ENCODE measurements at regions not wholly inside any gene's neighbourhood (a gene's known extent, or its start where the extent isn't known, plus 50 kb on each side); places are given as distances from the start of the nearest gene placed in this dataset.
A peak's percentile ranks its signal among the peaks of the same experiment; 100 is the strongest.

DNA sequence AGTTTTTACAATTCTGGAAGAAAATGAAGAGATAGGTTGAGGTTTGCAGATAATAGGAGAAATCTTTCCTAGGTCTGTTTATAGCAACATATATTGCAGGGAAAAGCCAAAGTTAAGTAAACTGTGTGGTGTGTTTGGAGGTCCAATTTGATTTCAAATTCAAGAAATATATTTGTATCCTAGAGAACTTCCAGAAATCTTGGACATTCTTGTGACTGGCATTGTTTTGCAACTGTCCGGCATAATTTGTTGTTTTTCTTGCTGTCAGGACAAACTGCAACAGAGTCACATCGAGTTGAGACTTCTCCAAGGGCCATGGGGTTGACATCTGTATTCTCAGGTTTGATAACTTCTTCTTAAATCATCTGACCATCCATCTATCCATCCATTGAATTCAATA, 170.9 kb upstream of the ZEB2 start:
- Histone ChIP-seq H3K27me3 (ENCODE audit: control insufficient read depth in 1 of 2, insufficient read depth in 2 of 2, low read length in 2 of 2) (no peaks in the 10 kb centered on the region), H3K27ac (ENCODE audit: low read depth in 1 of 2, low read length in 2 of 2) (no peak overlapping the region), H3K4me1 (ENCODE audit: insufficient read depth, low read length) (no peaks in the 10 kb centered on the region), H3K9me3 (ENCODE audit: control insufficient read depth in 1 of 2, insufficient read depth in 1 of 2, low read length in 2 of 2) (no peaks in the 10 kb centered on the region), H3K4me3 (ENCODE audit: low read length) (no peak overlapping the region), H3K36me3 (ENCODE audit: insufficient read depth, low read length) (no peaks in the 10 kb centered on the region)
- Mint-ChIP-seq H3K27me3 (peaks cover 4% of the 10 kb centered on the region), H3K4me3 (no peak overlapping the region), H3K27ac (no peak overlapping the region), H3K4me1 (ENCODE audit: low read depth) (no peaks in the 10 kb centered on the region), H3K36me3 (ENCODE audit: low read depth) (no peaks in the 10 kb centered on the region), H3K9me3 (no peaks in the 10 kb centered on the region)
- intact Hi-C loops (cut with DNase I, micrococcal nuclease) = no loop called here
- TF ChIP-seq CTCF (IDR thresholded peaks at IDR 0.05) = no peak
- ATAC-seq (ENCODE audit: poor library complexity) (no peak), DNase-seq (no peak)
- CTCF ChIA-PET = no interaction called here
- POLR2A ChIA-PET = no interaction called here

GRCh38 chr2:144686518-144687215, 166.7 kb upstream of the ZEB2 start:
- Mint-ChIP-seq H3K9me3 (no peaks in the 10 kb centered on the region), H3K27me3 (no peaks in the 10 kb centered on the region), H3K4me3 (no peak overlapping the region), H3K36me3 (ENCODE audit: low read depth) (no peaks in the 10 kb centered on the region), H3K27ac (no peak overlapping the region), H3K4me1 (ENCODE audit: low read depth) (no peaks in the 10 kb centered on the region)
- H3K4me1 ChIP-seq (ENCODE audit: insufficient read depth, low read length) = no peaks in the 10 kb centered on the region
- peak in 3 of 14 experiments; percentile 17 to 46 (median 34) for DNase-seq
- ChIA-PET CTCF (no interaction called here), POLR2A (no interaction called here)
- intact Hi-C loops (cut with DNase I, micrococcal nuclease) = no loop called here
- no peak for ATAC-seq (ENCODE audit: poor library complexity)
- peaks cover 0 to 4% of the 10 kb centered on the region in 2 experiments for H3K27me3 ChIP-seq (ENCODE audit: control insufficient read depth in 1 of 2, insufficient read depth in 2 of 2, low read length in 2 of 2)
- H3K36me3 ChIP-seq (ENCODE audit: insufficient read depth, low read length) = no peaks in the 10 kb centered on the region
- no peak overlapping the region for H3K4me3 ChIP-seq (ENCODE audit: low read length)
- no peak for TF ChIP-seq CTCF (IDR thresholded peaks at IDR 0.05)
- no peaks in the 10 kb centered on the region for H3K9me3 ChIP-seq (ENCODE audit: control insufficient read depth in 1 of 2, insufficient read depth in 1 of 2, low read length in 2 of 2)
- H3K27ac ChIP-seq (ENCODE audit: low read depth in 1 of 2, low read length in 2 of 2) = no peak overlapping the region

DNA sequence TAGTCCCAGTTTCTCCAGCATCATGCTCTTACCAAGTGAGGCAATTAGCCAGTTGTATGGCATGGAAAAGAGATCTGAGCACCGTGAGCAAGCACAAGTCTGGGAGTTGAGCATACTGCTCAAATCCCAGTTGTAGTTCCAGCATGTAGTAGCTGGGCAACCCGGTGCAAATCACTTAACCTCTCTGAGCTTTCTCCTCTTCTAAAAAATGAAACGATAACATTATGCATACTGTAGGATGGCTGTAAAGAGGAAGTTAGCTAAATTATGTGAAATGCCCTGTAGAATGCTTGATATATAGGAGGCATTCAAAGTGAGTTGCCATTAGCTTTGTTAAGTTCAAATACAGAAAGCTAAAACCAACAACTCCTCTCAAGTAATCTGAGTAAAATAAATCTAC, 164.0 kb upstream of the ZEB2 start:
- Mint-ChIP-seq H3K9me3 (no peaks in the 10 kb centered on the region), H3K27me3 (no peaks in the 10 kb centered on the region), H3K4me1 (ENCODE audit: low read depth) (no peaks in the 10 kb centered on the region), H3K36me3 (ENCODE audit: low read depth) (no peaks in the 10 kb centered on the region), H3K27ac (no peak overlapping the region), H3K4me3 (no peak overlapping the region)
- Histone ChIP-seq H3K27ac (ENCODE audit: low read depth in 1 of 2, low read length in 2 of 2) (no peak overlapping the region), H3K4me3 (ENCODE audit: low read length) (no peak overlapping the region), H3K9me3 (ENCODE audit: control insufficient read depth in 1 of 2, insufficient read depth in 1 of 2, low read length in 2 of 2) (no peaks in the 10 kb centered on the region), H3K27me3 (ENCODE audit: control insufficient read depth in 1 of 2, insufficient read depth in 2 of 2, low read length in 2 of 2) (peaks cover 0 to 4% of the 10 kb centered on the region in 2 experiments), H3K36me3 (ENCODE audit: insufficient read depth, low read length) (no peaks in the 10 kb centered on the region), H3K4me1 (ENCODE audit: insufficient read depth, low read length) (no peaks in the 10 kb centered on the region)
- no peak for TF ChIP-seq CTCF (IDR thresholded peaks at IDR 0.05)
- POLR2A ChIA-PET = no interaction called here
- CTCF ChIA-PET = no interaction called here
- ATAC-seq (ENCODE audit: poor library complexity) (no peak), DNase-seq (no peak)
- intact Hi-C loops (cut with DNase I, micrococcal nuclease) = no loop called here
